ENCODE measurements at regions not wholly inside any gene's neighbourhood (a gene's known extent, or its start where the extent isn't known, plus 50 kb on each side); places are given as distances from the start of the nearest gene placed in this dataset.

- TF ChIP-seq POLR2A (IDR thresholded peaks at IDR 0.05; ENCODE audit: extremely low read depth, insufficient read length) (no peak), CTCF (IDR thresholded peaks at IDR 0.05; ENCODE audit: low read depth, low read length) (no peak)
These were observed 296.7 kb upstream of the PROK2 start for GRCh38 chr3:72081471-72082185.
